ENCODE measurements at regions not wholly inside any gene's neighbourhood (a gene's known extent, or its start where the extent isn't known, plus 50 kb on each side); places are given as distances from the start of the nearest gene placed in this dataset.

GRCh38 chr7:126005064-126005463 lies 1075.4 kb upstream of the POT1 start:
- TF ChIP-seq CTCF (IDR thresholded peaks at IDR 0.05): no peak
- TF ChIP-seq POLR2A (IDR thresholded peaks at IDR 0.05): no peak
- H3K9me3 ChIP-seq (replicated peaks in 1 of 3): no peaks in the 10 kb centered on the region
- no peaks in the 10 kb centered on the region for H3K4me1 ChIP-seq (replicated peaks in 1 of 2)
- H3K36me3 ChIP-seq (replicated peaks in 1 of 2): no peaks in the 10 kb centered on the region
- DNase-seq: no peak
- 63 to 82% (median 67%) methylated on average over 4 of the region's 4 CpGs for WGBS, 4 donors
- no peaks in the 10 kb centered on the region for H3K27me3 ChIP-seq
- H3K4me3 ChIP-seq: no peak overlapping the region
- intact Hi-C loops (cut with DNase I): no loop called here
- no peak overlapping the region for H3K27ac ChIP-seq

- no peak overlapping the region for H3K27ac ChIP-seq
- no peak for TF ChIP-seq CTCF (IDR thresholded peaks at IDR 0.05)
- TF ChIP-seq POLR2A (IDR thresholded peaks at IDR 0.05): no peak
- no peaks in the 10 kb centered on the region for H3K4me1 ChIP-seq (replicated peaks in 1 of 2)
- DNase-seq: no peak
- 36 to 40% (median 38%) methylated on average over 1 of the region's 1 CpG for WGBS, 4 donors
- H3K9me3 ChIP-seq (replicated peaks in 1 of 3): no peaks in the 10 kb centered on the region
- H3K4me3 ChIP-seq: no peak overlapping the region
- H3K27me3 ChIP-seq: no peaks in the 10 kb centered on the region
- intact Hi-C loops (cut with DNase I): no loop called here
- no peaks in the 10 kb centered on the region for H3K36me3 ChIP-seq (replicated peaks in 1 of 2)
Observed at GRCh38 chr7:126001349-126001748, 1071.7 kb upstream of the POT1 start.

- WGBS, 4 donors: 66 to 81% (median 78%) methylated on average over 3 of the region's 3 CpGs
- TF ChIP-seq CTCF (IDR thresholded peaks at IDR 0.05): no peak
- no peak for TF ChIP-seq POLR2A (IDR thresholded peaks at IDR 0.05)
- Histone ChIP-seq H3K36me3 (replicated peaks in 1 of 2) (no peaks in the 10 kb centered on the region), H3K4me3 (no peak overlapping the region), H3K9me3 (replicated peaks in 1 of 3) (no peaks in the 10 kb centered on the region), H3K27me3 (no peaks in the 10 kb centered on the region), H3K27ac (no peak overlapping the region), H3K4me1 (replicated peaks in 1 of 2) (no peaks in the 10 kb centered on the region)
- no peak for DNase-seq
- intact Hi-C loops (cut with DNase I): no loop called here
Observed at GRCh38 chr7:125984795-125985194, 1055.2 kb upstream of the POT1 start.

GRCh38 chr7:125971656-125972055 lies 1042.0 kb upstream of the POT1 start:
- intact Hi-C loops (cut with DNase I): no loop called here
- DNase-seq: no peak
- no peak overlapping the region for H3K27ac ChIP-seq
- no peaks in the 10 kb centered on the region for H3K27me3 ChIP-seq
- TF ChIP-seq POLR2A (IDR thresholded peaks at IDR 0.05) (no peak), CTCF (IDR thresholded peaks at IDR 0.05) (no peak)
- H3K4me1 ChIP-seq (replicated peaks in 1 of 2): no peaks in the 10 kb centered on the region
- no peaks in the 10 kb centered on the region for H3K9me3 ChIP-seq (replicated peaks in 1 of 3)
- no peaks in the 10 kb centered on the region for H3K36me3 ChIP-seq (replicated peaks in 1 of 2)
- WGBS, 4 donors: 46 to 60% (median 54%) methylated on average over 2 of the region's 2 CpGs
- H3K4me3 ChIP-seq: no peak overlapping the region

Measured in adrenal gland (tissue), 9 donors.